GM12878 (cell line): ENCODE measurements at regions not wholly inside any gene's neighbourhood (a gene's known extent, or its start where the extent isn't known, plus 50 kb on each side); places are given as distances from the start of the nearest gene placed in this dataset.
"Not testable (repeated sequence)": the region's sequence is repeated elsewhere in the genome, so short reads cannot be mapped to it uniquely, and the experiment has no call there.

Experiments used
- ATAC-seq: fragments of 200-7000 bp; cut with Tn5 transposase; 3 replicates; pipeline ENCODE4 v1.9.1; 2020; ENCODE audit warnings: mild to moderate bottlenecking, moderate library complexity
- BruUV-seq: library from RNA; stranded (reverse); fragments of 400-500 nt; replicated peaks from 2 replicates; lab custom pipeline; 2021; lab: Mats Ljungman, UMichigan
- CTCF ChIA-PET: fragments of 300-600 bp; sonication (Branson Sonifier 250); formaldehyde crosslinking; extraction: SDS; loops from one replicate; lab custom pipeline; 2021; ENCODE audit warnings: inconsistent platforms; lab: Yijun Ruan, JAX
- POLR2A ChIA-PET: fragments of 350-600 bp; formaldehyde crosslinking; extraction: SDS; loops from one replicate; lab custom pipeline; 2021; ENCODE audit warnings: inconsistent platforms; lab: Charles Lee
- RAD21 ChIA-PET: fragments of 300-600 bp; sonication (Branson Sonifier 250); formaldehyde crosslinking; loops from one replicate; lab custom pipeline; 2023; ENCODE audit warnings: antibody characterized with exemption; ENCODE audit not compliant: unreplicated experiment; lab: Charles Lee
- SMC1A ChIA-PET: fragments of 300-600 bp; sonication (Branson Sonifier 250); formaldehyde crosslinking; loops from one replicate; lab custom pipeline; 2023; ENCODE audit not compliant: unreplicated experiment, uncharacterized antibody; lab: Charles Lee
- DNase-seq: peaks from one replicate; pipeline ENCODE4 v3.0.0-alpha.2; 2011; ENCODE audit warnings: low read depth, low spot score
- FAIRE-seq: peaks from 3 replicates; lab custom pipeline; 2011; peaks lifted over from hg19 to GRCh38; lab: Jason Lieb, UNC
- H2AFZ ChIP-seq: 2 replicates; pipeline ENCODE4 v1.6.0; 2011; ENCODE audit warnings: low read depth, low read length, control low read depth; ENCODE audit not compliant: control insufficient read depth
- H3K27ac ChIP-seq: 2 replicates; pipeline ENCODE4 v1.5.1; 2011; ENCODE audit warnings: control low read depth; ENCODE audit not compliant: control insufficient read depth, insufficient read depth
- H3K27me3 ChIP-seq, 2 experiments: replicated peaks in 1 of 2; 2 replicates each; pipeline versions ENCODE4 v1.6.0 to v1.6.1; 2011; ENCODE audit warnings: low read length in 1 of 2; ENCODE audit not compliant: control insufficient read depth in 2 of 2, insufficient read depth in 2 of 2
- H3K36me3 ChIP-seq, 2 experiments: 2 replicates each; pipeline ENCODE4 v1.5.1; 2011; ENCODE audit warnings: low read length in 1 of 2; ENCODE audit not compliant: control insufficient read depth in 2 of 2, insufficient read depth in 2 of 2
- H3K4me1 ChIP-seq: 2 replicates; pipeline ENCODE4 v1.6.1; 2011; ENCODE audit warnings: mild to moderate bottlenecking, low read length, moderate library complexity, mixed read lengths; ENCODE audit not compliant: control insufficient read depth, insufficient read depth
- H3K4me2 ChIP-seq: 2 replicates; pipeline ENCODE4 v1.6.0; 2011; ENCODE audit warnings: control low read depth; ENCODE audit not compliant: control insufficient read depth, insufficient read depth
- H3K4me3 ChIP-seq: fragments of 200-600 bp; sonication (generic); 2 replicates; pipeline ENCODE4 v1.5.1; 2016
- H3K79me2 ChIP-seq: 2 replicates; pipeline ENCODE4 v1.6.0; 2011; ENCODE audit warnings: low read length; ENCODE audit not compliant: control insufficient read depth, insufficient read depth
- H3K9ac ChIP-seq: 2 replicates; pipeline ENCODE4 v1.8.0; 2011; ENCODE audit warnings: low read length, control low read depth, mixed read lengths; ENCODE audit not compliant: control insufficient read depth, insufficient read depth
- H3K9me3 ChIP-seq: replicated peaks from 3 replicates; pipeline ENCODE4 v1.5.1; 2011; ENCODE audit warnings: mild to moderate bottlenecking, low read length; ENCODE audit not compliant: control insufficient read depth, insufficient read depth
- H4K20me1 ChIP-seq: 2 replicates; pipeline ENCODE4 v1.6.0; 2011; ENCODE audit not compliant: control insufficient read depth, insufficient read depth
- WGBS: methylation state at CpG from one replicate; pipeline ENCODE4 v1.1.6; 2016; ENCODE audit warnings: low lambda C conversion rate; ENCODE audit not compliant: insufficient replicate concordance, insufficient coverage; ENCODE audit errors: missing lambda C conversion rate; 5-methylcytosine and 5-hydroxymethylcytosine counted together
- in situ Hi-C: fragments of 300-500 bp; cut with MboI; formaldehyde crosslinking; loops from 9 replicates; pipeline ENCODE4 v1.14.3; 2018; ENCODE audit warnings: mixed read lengths
- intact Hi-C: fragments of 100-400 bp; cut with micrococcal nuclease; formaldehyde crosslinking; loops from one replicate; pipeline ENCODE4 v1.14.2; 2022; ENCODE audit not compliant: unreplicated experiment

- BruUV-seq, ATAC-seq: not testable (repeated sequence)
Observed at GRCh38 chr14:105669646-105670045, 143.3 kb downstream of the TMEM121 start.

GRCh38 chr14:105672450-105673200, 146.2 kb downstream of the TMEM121 start:
- H3K4me2 ChIP-seq, H3K79me2 ChIP-seq, H4K20me1 ChIP-seq, H3K4me1 ChIP-seq, intact Hi-C loops, SMC1A ChIA-PET, FAIRE-seq, BruUV-seq, CTCF ChIA-PET, H3K4me3 ChIP-seq, H3K36me3 ChIP-seq, POLR2A ChIA-PET, RAD21 ChIA-PET, DNase-seq, H3K9me3 ChIP-seq, H3K9ac ChIP-seq, ATAC-seq, H3K27me3 ChIP-seq, H3K27ac ChIP-seq, H2AFZ ChIP-seq: not testable (repeated sequence)
- 96% methylated on average over 13 of the region's 55 CpGs for WGBS
- in situ Hi-C loops, result loop anchor here (5.0 to 25.0 kb wide), 5 partner anchors 120 to 632 kb away; no protein-coding TSS in a partner anchor

More at GRCh38 chr14:105669646-105670045, 143.3 kb downstream of the TMEM121 start:
- intact Hi-C loops, H3K4me3 ChIP-seq, H3K9me3 ChIP-seq, FAIRE-seq, H3K79me2 ChIP-seq, H3K27me3 ChIP-seq, H3K4me2 ChIP-seq, POLR2A ChIA-PET, H3K36me3 ChIP-seq, H2AFZ ChIP-seq, H3K27ac ChIP-seq, H3K4me1 ChIP-seq, H3K9ac ChIP-seq, CTCF ChIA-PET, RAD21 ChIA-PET, DNase-seq, SMC1A ChIA-PET, H4K20me1 ChIP-seq: not testable (repeated sequence)
- in situ Hi-C loops, result loop anchor here (5.0 to 25.0 kb wide), 5 partner anchors 117 to 635 kb away; no protein-coding TSS in a partner anchor
- WGBS, result 79% methylated on average over 13 of the region's 16 CpGs

GRCh38 chr14:105675433-105675832, 149.1 kb downstream of the TMEM121 start:
- CTCF ChIA-PET, result interaction anchor here (1.0 kb wide), 1 partner anchor 633 kb away, joined by 6 read pairs; no protein-coding TSS in a partner anchor
- H3K36me3 ChIP-seq, H3K4me2 ChIP-seq, H3K27ac ChIP-seq, H3K4me3 ChIP-seq, FAIRE-seq, H4K20me1 ChIP-seq, H3K9me3 ChIP-seq, H3K9ac ChIP-seq, H3K27me3 ChIP-seq, H2AFZ ChIP-seq, ATAC-seq, H3K4me1 ChIP-seq, RAD21 ChIA-PET, BruUV-seq, SMC1A ChIA-PET, DNase-seq, H3K79me2 ChIP-seq, POLR2A ChIA-PET: not testable (repeated sequence)
- intact Hi-C loops (loop anchor here (2.0 kb wide), 1 partner anchor 633 kb away; no protein-coding TSS in a partner anchor), in situ Hi-C loops (loop anchor here (10.0 kb wide), 2 partner anchors 599 to 629 kb away; no protein-coding TSS in a partner anchor)
- 66% methylated on average over 10 of the region's 14 CpGs for WGBS
